Stimulated activated naive B cell treated with anti-CD40 and anti-IgM and Interleukin-4, amounts not matched to agents 10 μg/mL and 1 μg/mL and 100 μg/mL, for 72 hours (primary cell): ENCODE measurements at regions not wholly inside any gene's neighbourhood (a gene's known extent, or its start where the extent isn't known, plus 50 kb on each side); places are given as distances from the start of the nearest gene placed in this dataset.
"Not testable (repeated sequence)": the region's sequence is repeated elsewhere in the genome, so short reads cannot be mapped to it uniquely, and the experiment has no call there.

Experiments used
- ATAC-seq, 2 donors: fragments of 150-1000 bp; cut with Tn5 transposase; replicated peaks; 2 replicates each; pipeline ENCODE4 v1.10.0; 2021; ENCODE audit warnings: moderate library complexity in 1 of 2
- DNase-seq: peaks from one replicate; pipeline ENCODE4 v3.0.0; 2021
- H3K27ac Mint-ChIP-seq: one replicate; pipeline ENCODE4 v1.8.0; 2022; ENCODE audit warnings: mild to moderate bottlenecking, mixed read lengths
- H3K27me3 Mint-ChIP-seq, 2 donors: one replicate each; pipeline ENCODE4 v1.8.0; 2022; ENCODE audit warnings: mixed read lengths in 2 of 2
- H3K36me3 Mint-ChIP-seq, 2 donors: one replicate each; pipeline ENCODE4 v1.8.0; 2022; ENCODE audit warnings: mixed read lengths in 2 of 2, mild to moderate bottlenecking in 1 of 2
- H3K4me1 Mint-ChIP-seq, 2 donors: one replicate each; pipeline ENCODE4 v1.8.0; 2022; ENCODE audit warnings: mixed read lengths in 2 of 2, mild to moderate bottlenecking in 1 of 2
- H3K4me3 Mint-ChIP-seq, 2 donors: one replicate each; pipeline ENCODE4 v1.8.0; 2022; ENCODE audit warnings: mild to moderate bottlenecking in 2 of 2, mixed read lengths in 2 of 2, moderate library complexity in 1 of 2
- H3K9me3 Mint-ChIP-seq, 2 donors: one replicate each; pipeline ENCODE4 v1.8.0; 2022; ENCODE audit warnings: mixed read lengths in 2 of 2, mild to moderate bottlenecking in 1 of 2

- peaks cover 4 to 5% of the 10 kb centered on the region in 2 donors for H3K4me1 Mint-ChIP-seq
- ATAC-seq (no peak), DNase-seq (no peak)
- H3K27me3 Mint-ChIP-seq, result peaks cover 19 to 28% of the 10 kb centered on the region in 2 donors
- no peak overlapping the region for H3K27ac Mint-ChIP-seq
- no peak overlapping the region for H3K4me3 Mint-ChIP-seq
- H3K36me3 Mint-ChIP-seq, result no peaks in the 10 kb centered on the region
- peaks cover 0 to 3% of the 10 kb centered on the region in 2 donors for H3K9me3 Mint-ChIP-seq
Observed at GRCh38 chr19:41495589-41495988, 52.6 kb downstream of the ERICH4 start.

GRCh38 chr19:41499899-41500298 is 56.9 kb downstream of the ERICH4 start:
- ATAC-seq (no peak), DNase-seq (no peak)
- peaks cover 0 to 2% of the 10 kb centered on the region in 2 donors for H3K9me3 Mint-ChIP-seq
- no peaks in the 10 kb centered on the region for H3K36me3 Mint-ChIP-seq
- peaks cover 7 to 17% of the 10 kb centered on the region in 2 donors for H3K4me1 Mint-ChIP-seq
- peaks cover 32 to 51% of the 10 kb centered on the region in 2 donors for H3K27me3 Mint-ChIP-seq
- H3K27ac Mint-ChIP-seq, result no peak overlapping the region
- no peak overlapping the region for H3K4me3 Mint-ChIP-seq

GRCh38 chr19:41500443-41500842 is 57.5 kb downstream of the ERICH4 start:
- no peak overlapping the region for H3K4me3 Mint-ChIP-seq
- peaks cover 7 to 17% of the 10 kb centered on the region in 2 donors for H3K4me1 Mint-ChIP-seq
- H3K9me3 Mint-ChIP-seq, result peaks cover 0 to 2% of the 10 kb centered on the region in 2 donors
- H3K27me3 Mint-ChIP-seq, result peaks cover 37 to 56% of the 10 kb centered on the region in 2 donors
- no peak for DNase-seq
- no peaks in the 10 kb centered on the region for H3K36me3 Mint-ChIP-seq
- no peak overlapping the region for H3K27ac Mint-ChIP-seq
- no peak for ATAC-seq

- Mint-ChIP-seq H3K36me3 (no peaks in the 10 kb centered on the region), H3K4me3 (no peak overlapping the region), H3K9me3 (peaks cover 0 to 2% of the 10 kb centered on the region in 2 donors), H3K4me1 (peaks cover 4 to 12% of the 10 kb centered on the region in 2 donors), H3K27me3 (peaks cover 48 to 71% of the 10 kb centered on the region in 2 donors), H3K27ac (no peak overlapping the region)
- DNase-seq (no peak), ATAC-seq (no peak)
Observed at GRCh38 chr19:41501854-41502253, 58.9 kb downstream of the ERICH4 start.

- Mint-ChIP-seq H3K36me3 (no peaks in the 10 kb centered on the region), H3K27ac (no peak overlapping the region), H3K27me3 (peaks cover 37 to 58% of the 10 kb centered on the region in 2 donors), H3K4me3 (no peak overlapping the region), H3K9me3 (peaks cover 0 to 2% of the 10 kb centered on the region in 2 donors), H3K4me1 (peaks cover 6 to 12% of the 10 kb centered on the region in 2 donors)
- no peak for ATAC-seq
- DNase-seq, result no peak
Observed at GRCh38 chr19:41505105-41505504, 62.1 kb downstream of the ERICH4 start.

- no peaks in the 10 kb centered on the region for H3K36me3 Mint-ChIP-seq
- peaks cover 0 to 3% of the 10 kb centered on the region in 2 donors for H3K4me1 Mint-ChIP-seq
- H3K9me3 Mint-ChIP-seq, result no peaks in the 10 kb centered on the region
- no peak for DNase-seq
- no peak overlapping the region for H3K27ac Mint-ChIP-seq
- H3K27me3 Mint-ChIP-seq, result peaks cover 30% of the 10 kb centered on the region in 2 donors
- no peak for ATAC-seq
- no peak overlapping the region for H3K4me3 Mint-ChIP-seq
Observed at GRCh38 chr19:41510484-41510883, 65.5 kb upstream of the CEACAM21 start.

GRCh38 chr19:41511628-41512027 is 64.3 kb upstream of the CEACAM21 start:
- peaks cover 11 to 14% of the 10 kb centered on the region in 2 donors for H3K4me1 Mint-ChIP-seq
- H3K27me3 Mint-ChIP-seq, result peaks cover 18 to 20% of the 10 kb centered on the region in 2 donors
- H3K4me3 Mint-ChIP-seq, result no peak overlapping the region

GRCh38 chr19:41515015-41515652 is 60.8 kb upstream of the CEACAM21 start:
- H3K4me1 Mint-ChIP-seq, result peaks cover 21 to 33% of the 10 kb centered on the region in 2 donors
- H3K27ac Mint-ChIP-seq, result peak overlapping the region; percentile 9
- H3K36me3 Mint-ChIP-seq, result no peaks in the 10 kb centered on the region
- H3K4me3 Mint-ChIP-seq, result no peak overlapping the region
- no peaks in the 10 kb centered on the region for H3K9me3 Mint-ChIP-seq
- DNase-seq, result no peak
- ATAC-seq, result no peak
- peaks cover 6 to 11% of the 10 kb centered on the region in 2 donors for H3K27me3 Mint-ChIP-seq

More at GRCh38 chr19:41511628-41512027, 64.3 kb upstream of the CEACAM21 start:
- Mint-ChIP-seq H3K36me3 (no peaks in the 10 kb centered on the region), H3K27ac (no peak overlapping the region), H3K9me3 (no peaks in the 10 kb centered on the region)
- DNase-seq (no peak), ATAC-seq (no peak)

GRCh38 chr19:41516292-41517171 is 59.4 kb upstream of the CEACAM21 start:
- peak overlapping the region; percentile 66 to 70 for H3K4me3 Mint-ChIP-seq
- peaks cover 29 to 43% of the 10 kb centered on the region in 2 donors for H3K4me1 Mint-ChIP-seq
- DNase-seq (peak; percentile 40), ATAC-seq (peak; percentile 48 to 64)
- H3K9me3 Mint-ChIP-seq, H3K36me3 Mint-ChIP-seq, H3K27me3 Mint-ChIP-seq, H3K27ac Mint-ChIP-seq: not testable (repeated sequence)

GRCh38 chr19:41518141-41518540 is 57.8 kb upstream of the CEACAM21 start:
- Mint-ChIP-seq H3K4me1 (peaks cover 36 to 56% of the 10 kb centered on the region in 2 donors), H3K27me3 (peaks cover 0 to 3% of the 10 kb centered on the region in 2 donors), H3K36me3 (no peaks in the 10 kb centered on the region), H3K4me3 (no peak overlapping the region), H3K9me3 (no peaks in the 10 kb centered on the region), H3K27ac (no peak overlapping the region)
- ATAC-seq (no peak), DNase-seq (no peak)

GRCh38 chr19:41521138-41521930 is 54.6 kb upstream of the CEACAM21 start:
- Mint-ChIP-seq H3K4me1 (peaks cover 29 to 56% of the 10 kb centered on the region in 2 donors), H3K27ac (peak overlapping the region; percentile 94), H3K4me3 (peak overlapping the region; percentile 81 to 88)
- not testable (repeated sequence) for H3K27me3 Mint-ChIP-seq, H3K36me3 Mint-ChIP-seq, H3K9me3 Mint-ChIP-seq
- DNase-seq (peak; percentile 39), ATAC-seq (peak; percentile 88 to 89)

GRCh38 chr19:41521931-41522555 is 53.9 kb upstream of the CEACAM21 start:
- ATAC-seq (peak; percentile 62 to 63), DNase-seq (peak; percentile 11)
- no peaks in the 10 kb centered on the region for H3K9me3 Mint-ChIP-seq
- H3K4me1 Mint-ChIP-seq, result peaks cover 25 to 49% of the 10 kb centered on the region in 2 donors
- H3K27me3 Mint-ChIP-seq, result no peaks in the 10 kb centered on the region
- peak overlapping the region; percentile 87 to 88 for H3K4me3 Mint-ChIP-seq
- H3K36me3 Mint-ChIP-seq, result no peaks in the 10 kb centered on the region
- peak overlapping the region; percentile 97 for H3K27ac Mint-ChIP-seq

GRCh38 chr19:41525989-41526388 is 50.0 kb upstream of the CEACAM21 start:
- peaks cover 13 to 20% of the 10 kb centered on the region in 2 donors for H3K36me3 Mint-ChIP-seq
- ATAC-seq, result no peak
- no peak for DNase-seq
- peaks cover 35 to 50% of the 10 kb centered on the region in 2 donors for H3K4me1 Mint-ChIP-seq
- H3K27me3 Mint-ChIP-seq, result no peaks in the 10 kb centered on the region
- no peak overlapping the region for H3K27ac Mint-ChIP-seq
- H3K9me3 Mint-ChIP-seq, result peaks cover 13 to 15% of the 10 kb centered on the region in 2 donors
- H3K4me3 Mint-ChIP-seq, result no peak overlapping the region
